Stimulated activated CD8-positive, alpha-beta memory T cell treated with anti-CD3 and anti-CD28 coated beads, Interleukin-12 subunit alpha, Interleukin-12 subunit beta, amount 100 ng/mL, for 24 hours (primary cell): ENCODE measurements at regions not wholly inside any gene's neighbourhood (a gene's known extent, or its start where the extent isn't known, plus 50 kb on each side); places are given as distances from the start of the nearest gene placed in this dataset.
"Not testable (repeated sequence)": the region's sequence is repeated elsewhere in the genome, so short reads cannot be mapped to it uniquely, and the experiment has no call there.

Source experiments
- DNase-seq: peaks from one replicate; pipeline ENCODE4 v3.0.0-alpha.2; 2020; ENCODE audit errors: extremely low read depth

DNA sequence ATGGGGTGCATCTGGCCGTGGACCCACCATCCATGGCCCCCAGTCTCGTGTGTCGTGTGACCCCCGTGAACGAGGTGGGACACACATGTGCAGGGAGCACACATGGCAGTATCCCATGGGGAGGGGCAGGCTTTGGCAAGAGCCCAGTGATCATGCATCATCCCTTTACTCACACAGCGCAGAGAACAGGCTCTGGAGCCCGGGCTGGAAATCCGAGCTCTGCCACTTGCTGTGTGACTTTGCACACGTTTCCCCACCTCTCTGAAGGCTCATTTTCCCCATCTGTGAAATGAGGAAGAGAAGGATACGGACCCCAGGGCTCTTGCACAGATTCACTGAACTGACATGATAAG, 119.9 kb downstream of the PHETA1 start:
- DNase-seq = no peak

GRCh38 chr12:111248236-111249017, 120.5 kb downstream of the PHETA1 start:
- DNase-seq = no peak

DNA sequence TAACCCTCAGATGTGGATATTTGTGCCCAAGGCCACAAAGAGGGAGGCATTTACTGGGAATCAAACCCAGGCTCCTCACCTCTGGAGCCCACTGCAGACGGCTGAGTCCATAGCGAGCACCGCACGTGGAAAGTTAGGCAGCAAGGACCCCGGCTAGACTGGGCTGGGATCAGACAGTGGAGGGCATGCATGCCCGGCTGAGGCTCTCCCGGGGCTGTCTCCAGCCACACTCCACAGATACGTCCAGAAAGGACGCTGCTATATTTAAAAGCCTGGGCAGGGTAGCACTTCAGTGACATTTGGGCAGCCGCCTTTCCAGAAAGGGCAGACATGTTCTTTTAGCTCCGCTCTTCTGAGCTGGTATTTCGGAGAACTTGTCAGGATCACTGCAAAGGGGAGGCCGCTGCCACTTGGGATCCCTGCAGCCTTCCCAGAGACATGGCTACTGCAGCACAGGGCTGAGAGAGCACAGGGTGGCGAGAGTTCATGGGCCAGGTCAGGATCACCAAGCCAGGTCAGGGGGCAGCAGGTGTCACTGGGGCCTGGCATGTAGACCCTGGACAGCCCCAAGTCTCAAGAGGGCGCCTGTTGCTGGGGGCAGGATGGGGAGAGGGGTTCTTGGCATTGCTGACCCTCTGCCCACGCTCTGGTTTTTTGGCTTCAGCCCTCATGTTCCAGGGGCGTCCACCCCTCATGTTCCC, 121.7 kb downstream of the PHETA1 start:
- DNase-seq = no peak

- no peak for DNase-seq
These were observed 122.4 kb downstream of the PHETA1 start for GRCh38 chr12:111246477-111247011.

DNA sequence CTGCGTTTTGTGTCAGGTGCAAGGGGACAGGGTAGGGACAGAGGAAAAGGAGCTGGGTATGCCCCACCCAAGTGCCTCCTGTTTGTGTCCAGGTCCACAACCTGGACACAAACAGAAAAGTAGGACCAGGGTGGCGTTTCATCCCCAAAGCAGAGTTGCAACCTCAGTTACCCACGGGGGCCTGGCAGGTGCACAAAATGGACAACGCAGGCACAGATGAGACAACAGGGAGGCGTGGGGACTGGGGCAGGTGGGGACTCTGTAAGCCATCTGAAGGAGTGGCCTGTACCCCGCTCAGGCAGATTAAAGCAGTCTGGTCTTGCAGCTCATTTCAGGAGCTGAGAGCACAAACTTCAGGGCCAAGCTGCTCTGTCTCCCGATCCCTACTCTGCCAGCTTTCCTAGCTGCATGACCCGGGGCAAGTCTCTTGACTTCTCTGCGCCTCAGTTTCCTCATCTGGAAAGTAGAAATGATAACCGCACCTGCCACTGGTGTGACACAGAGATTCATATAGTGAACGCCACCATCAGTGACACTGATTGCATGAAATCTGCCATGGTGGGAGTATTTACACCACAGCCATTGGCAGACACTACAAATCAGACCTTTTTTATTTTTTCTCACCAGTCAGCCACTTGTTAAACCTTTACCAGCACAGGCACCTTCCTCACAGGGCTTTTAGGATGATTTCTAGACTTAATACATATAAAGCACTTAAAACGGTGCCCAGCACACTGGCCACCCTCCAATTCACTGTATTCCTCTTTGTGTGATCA, 123.0 kb downstream of the PHETA1 start:
- DNase-seq = no peak

- DNase-seq = no peak
These were observed 124.2 kb downstream of the PHETA1 start for GRCh38 chr12:111244673-111245072.

GRCh38 chr12:111242817-111243216, 126.1 kb downstream of the PHETA1 start:
- DNase-seq = not testable (repeated sequence)

- no peak for DNase-seq
These were observed 126.7 kb downstream of the PHETA1 start for GRCh38 chr12:111242184-111242583.

DNA sequence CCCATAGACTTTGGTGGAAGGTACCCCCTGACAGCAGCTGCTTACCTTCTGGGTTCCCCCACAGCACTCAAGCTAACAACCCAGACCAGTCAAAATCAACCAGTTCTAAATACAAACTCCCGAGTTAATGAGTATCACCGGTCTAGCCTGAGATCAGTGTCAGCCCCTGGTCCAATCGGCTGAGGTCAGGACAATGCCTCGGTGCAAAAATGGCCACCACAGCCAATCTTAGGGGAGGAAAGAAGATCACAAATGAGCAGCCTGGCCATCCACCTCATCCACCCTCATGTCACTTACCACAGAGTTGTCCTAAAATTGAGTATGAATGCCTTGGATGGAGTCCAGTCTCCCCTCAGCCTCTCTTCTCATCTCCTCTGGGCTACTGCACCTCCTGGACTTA, 128.5 kb downstream of the PHETA1 start:
- no peak for DNase-seq

GRCh38 chr12:111239235-111239634, 129.7 kb downstream of the PHETA1 start:
- no peak for DNase-seq

- no peak for DNase-seq
These were observed 130.7 kb downstream of the PHETA1 start for GRCh38 chr12:111238075-111238734.

GRCh38 chr12:111234491-111234890, 134.4 kb downstream of the PHETA1 start:
- DNase-seq = not testable (repeated sequence)

GRCh38 chr12:111233786-111234185, 135.1 kb downstream of the PHETA1 start:
- no peak for DNase-seq

DNA sequence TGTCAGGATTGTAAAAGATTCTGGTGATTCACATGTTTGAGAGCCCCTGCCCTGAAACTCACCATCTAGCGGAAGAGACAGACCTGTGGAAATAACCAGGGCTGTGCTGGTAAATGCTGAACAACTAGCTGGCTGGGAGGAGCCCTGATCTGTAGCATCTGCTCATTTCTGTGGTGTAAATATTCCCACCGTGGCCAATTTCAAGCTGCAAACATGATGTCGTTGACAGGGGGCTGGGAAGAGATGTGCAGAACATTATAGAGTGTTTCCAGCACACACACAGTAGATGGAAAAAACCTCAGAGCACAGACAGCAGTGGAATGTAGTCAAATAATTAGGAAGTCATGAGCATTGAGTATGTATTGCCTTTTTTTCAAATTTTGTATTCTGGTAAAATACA, 138.2 kb downstream of the PHETA1 start:
- DNase-seq = no peak

DNA sequence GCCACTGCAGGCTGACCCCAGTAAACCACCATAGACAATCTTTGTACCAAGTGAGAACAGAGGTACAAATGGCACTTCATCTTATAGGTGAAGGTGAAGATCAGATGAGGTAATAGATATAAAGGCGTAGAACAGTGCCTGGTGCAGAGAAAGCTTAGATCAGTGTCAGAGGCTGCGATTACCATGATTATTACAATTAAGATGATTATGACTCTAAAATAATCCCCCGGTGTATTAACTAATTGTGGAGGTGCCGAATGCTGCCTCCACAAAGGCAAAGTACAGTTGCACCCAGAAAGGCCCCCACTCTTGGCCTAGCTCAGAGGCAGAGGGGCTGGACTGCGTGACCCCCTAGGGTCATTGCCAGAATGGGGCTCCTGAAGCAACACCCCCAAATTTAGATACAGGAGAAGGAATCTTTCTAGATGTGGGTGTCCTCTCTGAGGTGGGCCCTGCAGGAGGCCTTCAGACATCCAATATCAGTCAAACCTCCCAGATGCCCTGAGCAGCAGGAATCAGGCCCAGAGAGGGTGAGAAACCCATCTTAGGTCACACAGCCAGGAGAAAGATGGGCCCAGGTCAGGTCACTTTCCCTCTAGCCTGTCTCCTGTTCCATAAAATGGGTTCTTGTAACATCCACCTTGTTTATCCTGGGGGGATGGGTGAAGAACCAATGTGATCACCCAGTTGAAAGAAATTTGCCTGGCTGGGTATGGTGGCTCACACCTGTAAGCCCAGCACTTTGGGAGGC, 139.8 kb downstream of the PHETA1 start:
- no peak for DNase-seq

DNA sequence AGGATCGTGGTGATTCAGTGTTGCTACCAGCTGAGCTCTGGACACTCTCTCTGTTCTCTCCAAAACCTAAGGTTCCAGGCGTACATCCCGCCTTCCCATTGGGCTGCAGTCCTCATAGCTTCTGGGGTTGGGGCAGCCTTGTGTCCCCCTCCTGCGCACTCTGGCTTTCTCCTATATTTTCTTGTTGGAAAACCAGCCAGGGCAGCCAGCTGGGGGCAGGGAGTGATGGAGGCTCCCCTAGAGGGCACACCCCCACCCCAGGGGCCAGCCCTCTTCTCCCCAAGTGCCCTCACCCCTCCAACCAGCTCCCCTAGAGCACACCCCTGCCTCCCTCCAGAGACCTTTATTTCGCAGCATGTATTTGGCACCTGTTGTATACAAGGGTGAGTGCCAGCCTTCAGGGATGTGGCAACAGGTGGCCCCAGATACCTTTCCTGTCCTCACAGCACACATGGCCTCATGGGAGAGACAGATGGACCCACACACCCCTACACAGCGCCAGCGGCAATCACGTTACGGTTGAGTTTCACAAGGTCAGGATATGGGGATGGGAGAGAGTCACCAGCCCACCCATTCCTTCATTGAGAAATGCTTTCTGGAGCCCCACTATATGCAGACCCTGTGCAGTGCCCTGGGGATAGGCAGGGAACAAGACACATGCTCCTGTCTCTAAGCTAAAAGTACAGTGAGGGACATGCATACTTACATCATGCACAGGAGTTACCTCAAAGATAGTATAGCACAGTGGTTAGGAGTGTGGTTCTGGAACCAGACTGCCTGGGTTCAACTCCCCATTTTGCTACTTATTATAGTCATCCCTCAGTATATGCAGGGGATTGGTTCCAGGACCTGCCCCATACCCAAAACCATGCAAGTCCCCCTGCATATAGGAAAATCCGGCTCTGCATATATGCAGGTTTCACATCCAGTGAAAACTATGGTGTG, 141.1 kb downstream of the PHETA1 start:
- DNase-seq = no peak

DNA sequence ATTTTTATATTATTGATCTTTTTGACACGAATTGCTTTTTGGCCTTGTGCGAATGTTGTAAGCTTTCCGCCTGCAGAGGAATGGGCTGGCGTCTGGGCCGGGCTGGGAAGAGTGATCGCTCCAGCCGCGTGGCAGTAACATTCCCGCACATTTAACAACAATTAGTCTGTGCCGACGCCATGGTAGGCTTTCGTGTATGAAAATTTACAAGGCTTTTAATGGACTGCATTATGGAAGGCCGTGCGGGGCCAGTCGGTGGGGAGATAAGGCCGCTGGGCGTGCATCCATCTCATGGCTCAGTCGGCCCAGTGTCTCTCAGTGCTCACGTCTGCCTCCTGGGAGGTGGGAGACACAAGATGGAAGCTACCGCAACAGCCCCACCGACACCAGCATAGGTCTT, 142.2 kb downstream of the PHETA1 start:
- no peak for DNase-seq

GRCh38 chr12:111225307-111225706, 143.6 kb downstream of the PHETA1 start:
- DNase-seq = no peak

DNA sequence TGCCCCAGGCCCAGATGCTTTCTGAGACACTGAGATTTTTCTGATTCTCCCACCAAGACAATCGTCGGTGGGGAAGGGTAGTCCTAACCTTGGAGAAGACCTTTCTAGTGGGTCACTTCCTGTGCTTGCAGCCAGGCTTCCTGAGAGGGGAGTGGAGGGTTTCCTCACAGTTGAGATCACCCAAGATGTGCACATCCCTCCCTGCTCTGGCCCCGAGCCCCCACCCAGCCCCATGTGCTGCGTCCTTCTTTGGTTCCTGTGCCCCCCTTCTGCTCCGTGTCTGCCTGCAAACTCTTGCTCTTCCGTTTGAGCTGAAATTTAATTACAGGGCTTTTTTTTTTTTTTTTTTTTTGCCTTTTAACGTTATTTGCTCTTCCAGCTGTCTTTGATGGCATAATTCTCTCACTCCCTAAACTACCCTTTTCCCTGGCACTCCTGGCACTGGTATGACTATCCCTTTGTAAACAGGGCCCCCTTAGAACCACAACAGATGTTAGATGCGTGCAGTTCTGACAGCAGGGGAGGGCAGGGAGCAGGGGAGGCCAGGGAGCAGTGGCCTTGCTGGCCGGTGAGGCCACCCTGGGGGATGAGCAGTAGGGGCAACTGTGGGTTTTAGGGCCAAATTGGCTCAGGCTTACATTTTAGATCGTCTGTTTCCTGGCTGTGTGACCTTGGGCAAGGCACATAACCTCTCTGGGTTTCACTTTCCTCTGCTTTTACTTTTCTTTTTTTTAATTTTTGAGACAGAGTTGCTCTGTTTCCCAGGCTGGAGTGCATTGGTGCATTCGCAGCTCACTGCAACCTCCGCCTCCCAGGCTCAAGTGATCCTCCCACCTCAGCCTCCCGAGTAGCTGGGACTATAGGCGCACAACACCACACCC, 144.5 kb downstream of the PHETA1 start:
- no peak for DNase-seq
